ENCODE measurements at regions not wholly inside any gene's neighbourhood (a gene's known extent, or its start where the extent isn't known, plus 50 kb on each side); places are given as distances from the start of the nearest gene placed in this dataset.

- Histone ChIP-seq H3K36me3 (replicated peaks) (no peaks in the 10 kb centered on the region), H3K4me3 (ENCODE audit: low read depth, low read length) (no peak overlapping the region), H3K27ac (no peak overlapping the region), H3K27me3 (replicated peaks) (no peaks in the 10 kb centered on the region)
- in situ Hi-C loops (cut with HindIII; ENCODE audit: low pct_ligation_motif_present, low sequenced_read_pairs): no loop called here
- DNase-seq: no peak
- TF ChIP-seq CTCF (IDR thresholded peaks at IDR 0.05; ENCODE audit: low read depth, low read length, missing control alignments): no peak
Observed at GRCh38 chr1:29739176-29739575, 502.9 kb downstream of the PTPRU start.

- H3K4me3 ChIP-seq (ENCODE audit: low read depth, low read length): no peak overlapping the region
- DNase-seq: peak; percentile 46
- in situ Hi-C loops (cut with HindIII; ENCODE audit: low pct_ligation_motif_present, low sequenced_read_pairs): no loop called here
- H3K27ac ChIP-seq: no peak overlapping the region
- H3K36me3 ChIP-seq (replicated peaks): no peaks in the 10 kb centered on the region
- no peaks in the 10 kb centered on the region for H3K27me3 ChIP-seq (replicated peaks)
- TF ChIP-seq CTCF (IDR thresholded peaks at IDR 0.05; ENCODE audit: low read depth, low read length, missing control alignments): no peak
Observed at GRCh38 chr1:29736582-29737188, 500.4 kb downstream of the PTPRU start.

- no peak for TF ChIP-seq CTCF (IDR thresholded peaks at IDR 0.05; ENCODE audit: low read depth, low read length, missing control alignments)
- Histone ChIP-seq H3K36me3 (replicated peaks) (no peaks in the 10 kb centered on the region), H3K27me3 (replicated peaks) (no peaks in the 10 kb centered on the region), H3K27ac (no peak overlapping the region), H3K4me3 (ENCODE audit: low read depth, low read length) (no peak overlapping the region)
- in situ Hi-C loops (cut with HindIII; ENCODE audit: low pct_ligation_motif_present, low sequenced_read_pairs): no loop called here
- no peak for DNase-seq
Observed at GRCh38 chr1:29732453-29732852, 496.1 kb downstream of the PTPRU start.

- in situ Hi-C loops (cut with HindIII; ENCODE audit: low pct_ligation_motif_present, low sequenced_read_pairs): no loop called here
- H3K27me3 ChIP-seq (replicated peaks): no peaks in the 10 kb centered on the region
- TF ChIP-seq CTCF (IDR thresholded peaks at IDR 0.05; ENCODE audit: low read depth, low read length, missing control alignments): no peak
- DNase-seq: no peak
- H3K4me3 ChIP-seq (ENCODE audit: low read depth, low read length): no peak overlapping the region
- no peak overlapping the region for H3K27ac ChIP-seq
- no peaks in the 10 kb centered on the region for H3K36me3 ChIP-seq (replicated peaks)
Observed at GRCh38 chr1:29730623-29731022, 494.3 kb downstream of the PTPRU start.

GRCh38 chr1:29729281-29729680, 493.0 kb downstream of the PTPRU start:
- Histone ChIP-seq H3K27me3 (replicated peaks) (no peaks in the 10 kb centered on the region), H3K36me3 (replicated peaks) (no peaks in the 10 kb centered on the region), H3K27ac (no peak overlapping the region), H3K4me3 (ENCODE audit: low read depth, low read length) (no peak overlapping the region)
- in situ Hi-C loops (cut with HindIII; ENCODE audit: low pct_ligation_motif_present, low sequenced_read_pairs): no loop called here
- TF ChIP-seq CTCF (IDR thresholded peaks at IDR 0.05; ENCODE audit: low read depth, low read length, missing control alignments): no peak
- no peak for DNase-seq

GRCh38 chr1:29728703-29729102, 492.4 kb downstream of the PTPRU start:
- TF ChIP-seq CTCF (IDR thresholded peaks at IDR 0.05; ENCODE audit: low read depth, low read length, missing control alignments): no peak
- Histone ChIP-seq H3K4me3 (ENCODE audit: low read depth, low read length) (no peak overlapping the region), H3K27ac (no peak overlapping the region), H3K27me3 (replicated peaks) (no peaks in the 10 kb centered on the region), H3K36me3 (replicated peaks) (no peaks in the 10 kb centered on the region)
- DNase-seq: no peak
- in situ Hi-C loops (cut with HindIII; ENCODE audit: low pct_ligation_motif_present, low sequenced_read_pairs): no loop called here
